RPMI7951 (cell line): ENCODE measurements at regions not wholly inside any gene's neighbourhood (a gene's known extent, or its start where the extent isn't known, plus 50 kb on each side); places are given as distances from the start of the nearest gene placed in this dataset.
A peak's percentile ranks its signal among the peaks of the same experiment; 100 is the strongest.

Experiments
- DNase-seq: peaks from one replicate; pipeline ENCODE4 v3.0.0-alpha.2; 2012; ENCODE audit warnings: low read depth

DNA sequence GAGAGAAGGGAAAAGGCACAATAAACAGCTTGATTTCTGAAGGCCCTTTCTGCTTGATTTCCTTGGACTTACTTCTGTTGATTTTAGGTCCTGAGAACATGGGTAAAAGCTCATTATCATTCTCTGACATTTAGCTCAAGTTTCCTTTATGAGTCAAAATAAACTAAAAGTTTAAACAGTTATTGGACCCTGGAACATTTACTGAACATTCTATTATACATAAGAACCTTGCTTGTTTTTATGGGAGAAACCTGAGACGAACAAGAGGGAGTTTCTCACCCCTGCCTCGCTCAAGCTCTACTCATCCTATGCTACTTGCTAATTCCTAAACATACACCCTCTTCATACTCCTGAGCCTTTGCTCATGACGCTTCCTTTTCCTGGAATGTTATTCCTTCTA, 538.3 kb upstream of the PKN2 start:
- no peak for DNase-seq

DNA sequence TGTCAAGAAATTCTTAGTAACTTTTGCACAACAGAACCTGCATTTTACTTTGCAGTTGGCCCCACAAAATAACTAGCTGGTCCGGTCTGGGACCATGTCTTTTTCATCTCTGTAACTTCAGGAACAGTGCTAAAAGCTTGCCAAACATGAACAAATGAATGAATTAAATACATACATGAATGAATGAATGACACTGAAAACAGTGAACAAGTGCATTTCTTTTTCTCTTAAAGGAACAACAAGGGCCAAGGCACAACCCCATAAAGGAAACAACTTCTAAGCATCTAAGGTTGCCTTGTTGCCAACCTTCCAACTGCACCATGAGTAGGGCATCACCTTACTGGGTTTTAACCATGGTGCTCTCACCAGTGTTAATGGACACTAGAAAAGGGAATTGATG, 534.4 kb upstream of the PKN2 start:
- no peak for DNase-seq

DNA sequence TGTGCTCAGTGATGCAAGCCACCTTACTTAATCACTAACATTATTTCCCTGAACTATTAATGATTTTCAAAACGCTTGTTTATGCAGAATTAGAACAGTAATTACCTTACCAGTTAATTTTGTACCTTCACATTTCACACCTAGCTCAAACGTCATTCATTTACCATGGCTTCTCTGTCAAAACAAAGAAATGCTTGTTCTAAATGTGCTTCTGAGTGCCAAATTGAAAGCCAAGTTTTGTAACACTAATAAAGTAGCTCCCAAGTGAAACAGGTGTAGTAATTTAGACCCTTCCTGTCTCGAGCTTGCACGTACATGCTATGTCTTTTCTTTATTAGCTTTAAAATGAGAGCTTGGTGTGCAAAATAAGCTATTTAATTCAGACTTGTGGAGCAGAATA, 533.7 kb upstream of the PKN2 start:
- no peak for DNase-seq

DNA sequence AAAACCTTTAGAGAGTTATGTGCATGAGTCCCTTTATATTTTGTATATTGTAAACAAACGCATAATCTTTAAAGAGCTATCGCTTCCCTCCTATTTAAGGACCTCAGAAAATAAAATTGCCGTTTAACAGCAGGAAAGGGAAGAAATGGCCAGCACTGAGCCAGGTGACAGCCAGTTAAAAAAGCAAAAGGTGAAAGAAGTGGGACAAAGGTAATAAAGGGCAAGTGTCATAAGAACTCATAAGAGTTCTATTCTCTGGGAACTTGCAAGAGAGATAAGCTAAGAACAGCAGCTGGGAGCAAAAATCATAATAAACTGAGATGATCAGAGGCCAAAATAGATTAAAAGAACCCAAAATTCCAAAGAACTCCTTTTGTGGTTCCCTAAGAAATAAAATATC, 520.9 kb upstream of the PKN2 start:
- no peak for DNase-seq

DNA sequence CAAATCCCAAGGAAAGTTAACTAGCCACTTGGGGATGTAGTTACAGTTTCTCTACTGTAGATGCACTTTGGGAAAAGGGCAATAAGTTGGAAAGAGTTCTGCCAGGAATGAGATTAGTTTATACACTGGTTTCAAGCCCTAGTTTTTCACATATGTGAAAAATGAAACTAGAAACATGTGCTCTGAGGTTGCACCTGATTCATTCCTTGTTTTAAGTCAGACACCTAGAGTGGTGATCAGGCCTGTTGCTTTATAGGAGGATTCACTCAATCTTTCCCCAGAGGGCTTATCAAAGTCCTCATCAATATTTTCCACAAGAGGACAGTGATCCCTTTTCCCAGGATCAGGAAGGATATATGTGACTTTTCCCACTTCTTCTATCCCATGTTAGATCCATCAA, 515.9 kb upstream of the PKN2 start:
- no peak for DNase-seq

DNA sequence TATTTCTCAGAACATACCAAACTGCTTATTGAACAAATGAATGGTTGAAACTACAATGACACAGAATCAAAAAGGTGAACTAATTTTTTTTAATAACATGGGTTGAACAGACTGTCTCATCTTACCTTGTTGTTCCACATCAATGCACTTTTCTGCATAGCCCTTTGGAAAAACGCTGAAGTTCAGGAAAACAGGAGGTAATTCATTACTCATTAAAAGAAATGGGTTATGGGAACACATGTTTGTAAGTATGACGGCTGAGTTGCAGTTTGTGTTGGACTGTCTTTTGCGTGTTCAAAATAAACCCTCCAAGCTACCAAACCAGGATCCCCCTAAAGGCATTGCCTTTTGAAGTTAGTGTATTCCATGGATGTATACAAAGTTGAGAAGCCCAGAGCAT, 514.9 kb upstream of the PKN2 start:
- no peak for DNase-seq

DNA sequence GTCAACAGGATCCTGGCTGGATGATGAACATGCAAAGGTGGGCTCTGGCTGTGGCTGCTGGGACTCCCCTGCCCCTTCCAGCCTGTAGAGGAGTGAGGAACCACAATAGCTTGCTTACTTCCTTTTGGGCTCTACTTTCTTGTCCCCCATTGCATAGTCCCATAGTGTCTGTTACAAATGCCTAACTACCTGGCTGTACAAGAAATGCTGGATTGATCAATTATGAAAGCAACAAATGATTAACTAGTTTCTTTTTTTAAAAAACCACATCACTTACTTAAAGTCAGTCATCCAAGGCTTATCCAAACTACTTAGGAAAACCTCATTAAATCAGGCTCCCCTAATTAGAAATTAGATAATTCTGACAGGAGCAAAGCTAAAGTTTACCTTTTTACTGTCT, 514.1 kb upstream of the PKN2 start:
- no peak for DNase-seq

DNA sequence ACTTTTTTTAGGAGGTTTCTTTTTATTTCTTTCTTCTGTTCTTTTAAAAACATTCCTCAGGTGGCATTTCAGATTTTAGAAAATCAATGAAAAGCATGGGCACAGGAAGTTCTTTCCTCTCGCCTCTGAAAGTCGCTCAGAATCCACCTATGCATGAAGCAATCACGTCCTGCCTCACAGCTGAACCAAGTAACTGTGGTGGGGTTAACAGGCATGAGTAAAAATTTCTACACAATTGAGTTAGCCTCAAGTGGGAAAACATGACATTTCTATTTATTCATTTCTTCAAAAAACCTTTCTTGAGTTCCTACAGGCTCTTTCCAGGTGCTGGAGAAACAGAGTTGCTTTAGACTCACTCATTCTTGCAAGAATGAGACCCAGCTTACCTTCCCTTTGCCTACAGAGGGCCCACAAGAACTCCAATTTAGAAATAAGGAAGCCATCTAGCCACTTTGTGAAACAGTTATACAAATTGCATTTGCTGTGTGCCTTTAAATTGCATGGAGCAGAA, 508.9 kb upstream of the PKN2 start:
- no peak for DNase-seq

DNA sequence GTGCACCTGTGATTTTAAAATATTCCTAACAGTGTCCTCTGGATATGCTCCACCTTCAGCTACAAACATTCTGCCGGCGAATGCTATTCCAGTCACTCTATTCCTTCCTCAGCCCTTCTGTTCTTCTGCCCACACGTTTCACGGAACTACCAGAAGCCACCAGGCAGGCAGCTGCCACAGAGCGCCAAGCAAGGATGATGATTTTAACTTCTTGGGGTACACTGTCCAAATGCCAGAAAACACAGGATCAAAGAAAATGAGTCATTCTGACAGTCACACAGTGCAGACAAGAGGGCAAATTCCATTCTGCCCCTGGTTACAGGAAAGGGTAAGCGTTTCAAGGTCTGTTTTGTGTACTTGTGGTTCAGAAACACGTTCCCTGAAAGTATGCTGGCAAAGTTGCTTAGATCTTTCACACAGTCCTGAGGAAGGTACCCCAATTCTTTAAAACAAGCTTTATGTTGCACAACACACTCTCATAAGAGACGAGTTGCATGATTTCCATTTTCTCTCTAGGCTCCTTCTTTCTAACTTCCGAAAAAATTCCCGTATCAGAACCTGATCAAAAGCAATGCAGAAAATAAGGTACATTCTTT, 508.3 kb upstream of the PKN2 start:
- peak; percentile 9 for DNase-seq

DNA sequence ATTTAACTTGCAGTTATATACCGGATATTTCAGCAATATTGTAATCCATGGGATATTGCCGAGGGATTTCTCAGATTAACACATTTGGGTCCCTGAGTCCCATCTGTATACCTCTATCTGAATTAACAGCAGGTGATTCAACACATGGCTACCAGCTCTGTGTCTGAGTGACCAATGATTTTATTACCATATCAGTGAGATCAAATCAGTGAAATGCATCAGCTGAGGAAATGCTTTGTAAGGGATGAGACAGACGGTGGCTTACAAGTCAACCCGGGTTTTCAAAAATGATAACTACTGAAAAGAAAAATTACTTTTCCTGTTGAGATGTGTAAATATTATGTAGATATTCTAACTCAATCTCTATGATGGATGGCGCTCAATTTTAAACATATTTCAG, 504.1 kb upstream of the PKN2 start:
- no peak for DNase-seq

DNA sequence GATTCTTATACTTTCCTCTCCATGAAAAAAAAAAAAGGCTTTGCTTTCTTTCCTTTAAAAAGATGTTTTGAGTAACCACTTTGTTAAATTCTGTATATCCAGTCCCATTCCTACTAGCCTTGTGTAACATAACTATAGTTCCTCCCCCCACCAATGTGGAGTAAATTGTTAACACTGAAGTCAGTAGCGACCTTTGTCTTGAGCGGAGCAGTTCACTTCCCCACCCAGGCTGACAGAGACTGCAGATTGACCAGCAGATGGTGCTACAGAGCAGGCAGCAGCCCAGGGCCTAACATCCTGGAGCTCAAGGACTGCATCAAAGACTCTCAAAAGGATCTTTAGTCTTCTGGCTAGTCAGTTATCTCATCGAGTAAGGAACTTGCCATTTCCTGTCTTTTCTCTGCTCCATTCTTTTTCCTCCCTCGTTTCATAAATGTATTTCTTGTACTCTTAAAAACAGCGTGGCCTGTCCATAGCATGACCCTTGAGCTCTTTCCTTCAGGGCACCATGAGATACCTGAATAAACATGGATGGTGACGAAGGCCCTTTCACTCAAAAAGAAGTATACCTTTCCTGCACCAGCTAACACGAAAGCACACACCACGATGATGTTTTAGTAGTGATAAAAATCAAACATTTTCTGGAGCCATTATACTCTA, 503.5 kb upstream of the PKN2 start:
- peak; percentile 38 for DNase-seq

DNA sequence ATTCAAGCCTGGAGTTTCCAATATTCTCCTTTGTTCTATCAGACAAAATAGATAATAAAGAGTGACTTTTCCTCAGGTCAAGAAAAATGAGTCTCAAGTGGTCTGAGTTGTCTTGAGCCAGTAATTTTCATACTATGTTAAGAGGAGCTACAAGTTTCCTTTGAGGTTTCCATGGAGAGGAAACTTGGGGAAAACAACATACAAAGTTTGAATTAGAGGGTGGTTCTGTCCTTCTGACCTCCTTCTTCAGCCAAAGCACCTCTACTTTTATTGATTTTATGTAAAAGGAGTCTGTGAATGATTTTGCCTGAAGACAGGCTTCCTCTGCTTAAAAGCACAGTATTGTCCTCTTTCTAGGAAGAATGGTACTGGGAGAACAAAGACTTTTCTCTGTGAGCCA, 497.2 kb upstream of the PKN2 start:
- DNase-seq, result no peak

DNA sequence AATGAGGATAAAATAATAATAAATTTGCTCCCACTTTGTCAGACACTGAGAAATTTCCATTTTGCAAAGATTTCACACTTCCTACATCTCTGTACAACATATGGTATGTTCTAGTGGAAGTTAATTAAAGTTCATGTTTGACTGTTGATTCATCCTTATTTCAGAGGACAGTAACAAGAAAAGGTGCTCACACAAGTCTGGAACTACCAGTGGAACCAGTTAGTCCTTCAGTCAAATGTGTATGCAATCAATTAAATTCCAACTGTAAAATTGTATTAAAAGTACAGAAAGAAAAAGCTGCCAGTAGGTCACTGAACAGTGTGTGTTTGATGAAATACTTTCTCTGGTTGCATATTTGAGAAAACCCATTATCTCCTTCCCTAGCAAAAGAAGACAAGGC, 496.0 kb upstream of the PKN2 start:
- DNase-seq, result no peak

DNA sequence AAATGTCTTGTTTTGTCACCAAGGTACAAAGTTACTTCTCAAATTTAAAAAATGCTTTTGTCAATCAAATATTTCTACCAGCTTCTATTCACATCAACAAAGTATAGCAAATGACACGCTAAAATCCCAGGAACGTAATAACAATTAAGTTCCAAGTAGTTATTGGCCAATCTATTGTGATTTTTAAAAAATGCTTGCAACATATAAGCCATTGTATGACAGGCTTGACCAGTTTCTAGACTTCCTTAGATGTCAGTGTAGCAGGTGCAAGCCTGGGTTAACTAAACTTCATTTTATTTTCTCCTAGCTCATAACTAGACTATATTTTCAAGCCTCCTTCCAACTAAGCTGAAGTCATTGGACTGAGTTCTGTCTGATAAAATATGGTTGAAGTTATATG, 494.5 kb upstream of the PKN2 start:
- DNase-seq, result no peak

DNA sequence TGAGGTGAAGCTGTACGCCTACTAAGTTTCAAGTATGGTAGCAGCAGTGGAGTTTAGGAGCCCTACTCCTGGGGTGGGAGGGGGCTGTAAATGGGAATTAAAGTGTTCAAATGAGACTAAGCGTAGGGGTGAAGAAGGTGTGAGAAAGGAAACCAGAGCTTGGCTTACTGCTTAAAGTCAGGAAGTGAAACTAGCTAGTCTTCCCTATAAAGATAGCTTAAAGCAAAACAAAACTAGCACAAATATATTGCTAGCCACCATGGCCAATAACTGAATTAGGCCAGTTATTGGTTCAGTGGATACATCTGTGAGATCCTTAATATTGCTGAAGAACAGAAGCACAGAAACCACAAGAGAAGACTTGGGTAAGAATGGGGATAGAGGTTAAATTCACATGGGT, 492.2 kb upstream of the PKN2 start:
- no peak for DNase-seq

DNA sequence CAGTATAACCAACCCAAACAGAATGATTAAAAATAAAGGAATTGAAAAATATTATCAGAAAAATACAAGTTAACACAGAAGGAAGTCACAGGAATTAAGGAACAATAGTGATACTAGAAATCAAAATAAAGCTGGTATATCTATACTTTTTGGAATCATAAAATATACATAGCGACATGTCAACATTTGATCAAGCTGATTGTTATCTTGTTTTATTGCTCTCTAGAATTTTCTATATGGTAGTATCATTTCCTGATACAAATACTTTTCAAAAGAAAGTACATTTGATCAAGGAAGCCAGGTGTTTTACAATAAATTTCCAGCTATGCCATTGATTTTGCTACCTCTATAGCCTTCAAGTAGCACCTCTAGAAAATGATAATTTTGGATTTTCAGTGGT, 489.5 kb upstream of the PKN2 start:
- DNase-seq, result no peak

DNA sequence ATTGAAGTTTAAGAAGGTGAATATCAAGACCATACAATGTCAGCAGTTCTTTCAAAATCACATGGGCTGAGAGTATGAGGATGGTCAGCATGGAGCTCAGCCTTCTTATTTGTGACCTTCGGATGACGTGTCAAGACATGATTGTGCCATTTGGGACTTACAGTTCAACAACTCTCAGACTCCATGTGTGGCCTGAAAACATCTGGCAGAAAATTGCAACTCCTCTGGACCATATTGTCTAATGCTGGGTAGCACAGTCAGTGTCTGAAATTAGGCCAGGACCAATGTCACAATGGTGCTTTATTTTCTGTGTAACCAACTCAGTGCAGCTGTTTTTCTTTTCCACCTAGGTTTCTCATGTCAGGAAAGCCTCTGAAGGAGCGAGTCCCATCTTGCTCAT, 483.5 kb upstream of the PKN2 start:
- no peak for DNase-seq

DNA sequence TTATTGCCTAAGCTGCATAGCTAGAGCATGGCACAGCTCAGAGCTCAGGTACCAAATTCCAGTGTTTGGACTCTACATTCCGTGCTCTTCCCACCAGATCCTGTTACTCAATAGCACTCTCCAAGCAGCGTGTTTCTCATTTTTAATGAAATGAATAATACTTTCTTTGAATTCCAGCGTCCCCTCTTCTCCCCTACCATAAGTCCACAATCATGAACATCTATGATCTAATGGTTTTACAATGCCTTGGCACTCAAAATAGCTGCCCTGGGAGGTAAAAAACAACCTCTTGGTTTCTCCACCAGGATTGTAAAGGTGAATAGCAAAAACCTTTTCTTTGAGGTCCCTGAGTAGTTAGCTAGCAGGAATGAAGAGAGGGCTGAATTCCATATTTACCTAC, 480.0 kb upstream of the PKN2 start:
- no peak for DNase-seq

DNA sequence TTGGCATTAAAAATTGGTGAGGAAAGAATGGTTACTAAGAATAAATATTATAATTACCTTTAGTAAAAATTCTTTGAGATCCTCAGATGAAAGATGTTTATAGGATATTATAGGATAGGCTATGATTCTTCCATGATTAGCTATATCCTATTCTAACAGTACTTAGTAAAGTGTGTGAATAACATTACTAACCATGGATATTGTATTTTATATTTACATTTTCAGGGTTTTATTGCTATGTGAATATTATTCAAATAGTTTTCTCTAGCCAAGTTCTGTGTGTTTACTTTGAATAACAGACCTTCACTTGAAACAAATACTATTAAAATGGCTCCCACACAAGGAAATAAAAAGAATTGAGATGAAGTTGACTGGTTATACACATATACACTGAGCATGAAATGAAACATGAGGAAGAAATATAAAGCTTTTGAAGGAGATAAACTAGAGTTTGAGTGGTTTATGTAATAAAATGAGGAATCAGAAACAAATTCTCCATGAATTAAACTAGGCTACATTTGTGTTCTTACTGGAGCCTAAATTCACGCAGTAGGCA, 479.4 kb upstream of the PKN2 start:
- DNase-seq, result no peak

DNA sequence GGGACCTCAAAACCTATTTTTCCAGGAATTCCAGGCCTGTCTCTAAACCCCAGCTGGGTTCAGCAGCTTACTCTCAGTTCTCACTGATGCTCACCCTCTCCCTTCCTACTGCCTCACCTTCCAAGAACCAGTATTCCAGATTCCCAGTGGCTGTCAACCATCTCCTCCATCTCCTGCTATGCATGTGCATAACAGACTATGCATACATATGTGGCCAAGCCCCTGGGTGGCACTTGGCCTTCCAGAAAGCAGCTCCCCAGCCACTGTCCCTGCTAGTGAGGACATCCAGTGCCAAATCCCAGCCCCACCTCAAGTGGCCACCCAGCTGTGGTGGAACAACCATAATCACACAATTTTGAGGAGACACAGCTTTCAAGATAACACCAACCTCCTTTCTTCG, 475.7 kb upstream of the PKN2 start:
- no peak for DNase-seq

DNA sequence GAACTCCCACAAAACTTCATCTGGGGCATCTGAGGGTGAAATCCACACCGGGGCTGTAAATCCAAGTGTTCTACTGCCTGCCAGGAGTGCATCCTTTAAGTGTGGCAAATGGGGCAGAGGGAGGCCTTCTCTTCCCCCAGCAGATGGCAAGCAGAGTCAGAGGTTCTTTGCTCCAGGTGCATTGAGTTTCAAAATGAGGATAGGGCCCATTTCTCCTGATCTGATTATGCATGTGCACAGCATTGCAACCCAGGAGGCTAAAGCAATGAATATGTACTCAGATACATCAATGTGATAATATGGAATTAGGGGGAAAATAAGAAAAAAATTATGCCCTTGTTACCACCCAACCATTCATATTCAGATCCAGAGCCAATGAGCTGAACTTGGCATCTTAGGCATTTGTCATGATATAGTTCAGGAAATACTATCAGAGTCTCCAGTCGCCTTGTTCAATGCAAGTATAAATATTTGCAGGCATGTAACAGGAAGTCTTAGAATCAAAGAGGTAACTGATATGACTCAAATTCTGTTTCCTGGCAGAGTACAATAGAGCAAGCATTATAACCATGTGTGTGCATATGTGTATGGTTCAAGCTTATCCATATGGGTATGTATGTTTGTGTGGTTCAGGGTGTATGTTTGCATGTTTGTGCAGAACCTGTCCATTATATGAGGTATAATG, 473.8 kb upstream of the PKN2 start:
- DNase-seq, result no peak

DNA sequence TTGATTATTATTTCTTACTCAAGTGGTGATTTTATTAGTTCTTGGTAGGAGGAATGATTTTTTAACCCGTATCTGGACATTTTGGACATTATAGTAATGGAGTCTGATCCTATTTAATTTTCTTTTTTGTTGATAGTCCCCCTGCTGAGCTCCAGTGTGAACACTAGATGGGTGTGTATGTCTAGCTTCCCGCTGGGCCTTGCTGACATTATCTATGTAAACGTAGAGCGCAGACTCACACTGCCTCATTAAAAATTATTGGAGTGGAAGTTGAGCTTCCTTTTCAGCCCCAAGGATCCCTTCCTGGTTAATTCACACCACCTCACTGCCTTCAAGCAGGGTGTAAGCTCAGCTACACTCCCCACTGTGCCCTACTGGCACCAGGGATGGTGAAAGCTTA, 467.6 kb upstream of the PKN2 start:
- DNase-seq, result no peak

DNA sequence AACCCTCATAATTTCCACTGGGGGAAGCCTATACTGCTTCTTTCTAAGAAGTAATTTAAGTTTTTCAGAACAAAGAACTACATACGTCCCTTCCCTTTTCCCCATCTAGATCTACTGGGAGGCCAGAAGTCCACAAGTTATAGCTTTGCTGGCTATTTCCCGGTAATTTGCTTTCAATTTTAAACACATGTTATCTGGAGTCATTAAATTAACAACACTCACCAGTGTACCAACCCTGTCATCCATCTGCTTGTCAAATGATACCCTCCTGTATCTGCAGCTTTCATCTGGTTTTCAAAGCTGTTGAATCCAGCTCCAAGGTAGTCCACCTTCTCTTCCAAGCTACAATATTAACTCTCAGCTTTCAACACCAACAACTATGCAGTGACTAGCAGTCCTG, 466.7 kb upstream of the PKN2 start:
- DNase-seq, result no peak
